ENCODE measurements at regions not wholly inside any gene's neighbourhood (a gene's known extent, or its start where the extent isn't known, plus 50 kb on each side); places are given as distances from the start of the nearest gene placed in this dataset.

GRCh38 chr10:113287592-113287991 is 265.3 kb upstream of the HABP2 start:
- DNase-seq (ENCODE audit: low read depth in 3 of 3, low spot score in 1 of 3) = no peak

GRCh38 chr10:113290137-113290536 is 262.7 kb upstream of the HABP2 start:
- DNase-seq (ENCODE audit: low read depth in 3 of 3, low spot score in 1 of 3) = no peak

GRCh38 chr10:113291413-113291812 is 261.4 kb upstream of the HABP2 start:
- DNase-seq (ENCODE audit: low read depth in 3 of 3, low spot score in 1 of 3) = no peak

- no peak for DNase-seq (ENCODE audit: low read depth in 3 of 3, low spot score in 1 of 3)
Observed at GRCh38 chr10:113292086-113292485, 260.8 kb upstream of the HABP2 start.

GRCh38 chr10:113292743-113293142 is 260.1 kb upstream of the HABP2 start:
- no peak for DNase-seq (ENCODE audit: low read depth in 3 of 3, low spot score in 1 of 3)

GRCh38 chr10:113293167-113293566 is 259.7 kb upstream of the HABP2 start:
- DNase-seq (ENCODE audit: low read depth in 3 of 3, low spot score in 1 of 3) = no peak

GRCh38 chr10:113294868-113295267 is 258.0 kb upstream of the HABP2 start:
- no peak for DNase-seq (ENCODE audit: low read depth in 3 of 3, low spot score in 1 of 3)

GRCh38 chr10:113297226-113297625 is 255.6 kb upstream of the HABP2 start:
- no peak for DNase-seq (ENCODE audit: low read depth in 3 of 3, low spot score in 1 of 3)

- DNase-seq (ENCODE audit: low read depth in 3 of 3, low spot score in 1 of 3) = no peak
Observed at GRCh38 chr10:113298616-113299015, 254.2 kb upstream of the HABP2 start.

GRCh38 chr10:113300201-113300600 is 252.7 kb upstream of the HABP2 start:
- DNase-seq (ENCODE audit: low read depth in 3 of 3, low spot score in 1 of 3) = no peak

- no peak for DNase-seq (ENCODE audit: low read depth in 3 of 3, low spot score in 1 of 3)
Observed at GRCh38 chr10:113300617-113301016, 252.2 kb upstream of the HABP2 start.

- DNase-seq (ENCODE audit: low read depth in 3 of 3, low spot score in 1 of 3) = no peak
Observed at GRCh38 chr10:113301342-113301984, 251.4 kb upstream of the HABP2 start.

- no peak for DNase-seq (ENCODE audit: low read depth in 3 of 3, low spot score in 1 of 3)
Observed at GRCh38 chr10:113302062-113302461, 250.8 kb upstream of the HABP2 start.

GRCh38 chr10:113303544-113304146 is 249.2 kb upstream of the HABP2 start:
- DNase-seq (ENCODE audit: low read depth in 3 of 3, low spot score in 1 of 3) = no peak

GRCh38 chr10:113304726-113305125 is 248.1 kb upstream of the HABP2 start:
- no peak for DNase-seq (ENCODE audit: low read depth in 3 of 3, low spot score in 1 of 3)

- no peak for DNase-seq (ENCODE audit: low read depth in 3 of 3, low spot score in 1 of 3)
Observed at GRCh38 chr10:113305871-113306270, 247.0 kb upstream of the HABP2 start.

GRCh38 chr10:113309791-113310190 is 243.1 kb upstream of the HABP2 start:
- no peak for DNase-seq (ENCODE audit: low read depth in 3 of 3, low spot score in 1 of 3)

GRCh38 chr10:113310347-113310746 is 242.5 kb upstream of the HABP2 start:
- no peak for DNase-seq (ENCODE audit: low read depth in 3 of 3, low spot score in 1 of 3)

GRCh38 chr10:113313048-113313602 is 239.7 kb upstream of the HABP2 start:
- DNase-seq (ENCODE audit: low read depth in 3 of 3, low spot score in 1 of 3) = no peak

GRCh38 chr10:113313722-113314121 is 239.1 kb upstream of the HABP2 start:
- DNase-seq (ENCODE audit: low read depth in 3 of 3, low spot score in 1 of 3) = no peak

- no peak for DNase-seq (ENCODE audit: low read depth in 3 of 3, low spot score in 1 of 3)
Observed at GRCh38 chr10:113316506-113316905, 236.3 kb upstream of the HABP2 start.

- no peak for DNase-seq (ENCODE audit: low read depth in 3 of 3, low spot score in 1 of 3)
Observed at GRCh38 chr10:113317489-113317888, 235.4 kb upstream of the HABP2 start.

- DNase-seq (ENCODE audit: low read depth in 3 of 3, low spot score in 1 of 3) = no peak
Observed at GRCh38 chr10:113319479-113319878, 233.4 kb upstream of the HABP2 start.
